ENCODE measurements at regions not wholly inside any gene's neighbourhood (a gene's known extent, or its start where the extent isn't known, plus 50 kb on each side); places are given as distances from the start of the nearest gene placed in this dataset.
"Not testable (repeated sequence)": the region's sequence is repeated elsewhere in the genome, so short reads cannot be mapped to it uniquely, and the experiment has no call there.

DNA sequence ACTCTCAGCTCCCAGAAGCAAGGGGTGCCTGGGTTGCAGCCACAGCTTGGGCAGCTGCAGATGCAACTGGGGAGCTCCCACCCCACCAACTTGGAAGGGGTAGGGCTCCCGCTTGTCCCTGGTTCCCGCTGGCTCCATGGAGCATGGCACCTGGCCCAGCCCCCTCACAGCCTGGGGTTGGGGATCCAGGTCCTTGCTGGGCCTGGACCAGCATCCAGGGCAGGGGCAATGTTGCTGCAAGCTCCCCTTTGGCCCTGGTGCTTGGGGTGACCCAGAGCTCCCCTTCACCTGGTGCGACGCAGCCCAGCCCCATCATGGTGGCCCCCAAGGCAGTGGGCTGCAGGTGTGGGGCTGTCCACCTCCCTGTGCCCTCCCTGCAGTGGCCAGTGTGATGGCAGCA, 99.6 kb upstream of the FRMD4B start:
- no peak overlapping the region for H3K27ac ChIP-seq
- TF ChIP-seq, protein P1, sequence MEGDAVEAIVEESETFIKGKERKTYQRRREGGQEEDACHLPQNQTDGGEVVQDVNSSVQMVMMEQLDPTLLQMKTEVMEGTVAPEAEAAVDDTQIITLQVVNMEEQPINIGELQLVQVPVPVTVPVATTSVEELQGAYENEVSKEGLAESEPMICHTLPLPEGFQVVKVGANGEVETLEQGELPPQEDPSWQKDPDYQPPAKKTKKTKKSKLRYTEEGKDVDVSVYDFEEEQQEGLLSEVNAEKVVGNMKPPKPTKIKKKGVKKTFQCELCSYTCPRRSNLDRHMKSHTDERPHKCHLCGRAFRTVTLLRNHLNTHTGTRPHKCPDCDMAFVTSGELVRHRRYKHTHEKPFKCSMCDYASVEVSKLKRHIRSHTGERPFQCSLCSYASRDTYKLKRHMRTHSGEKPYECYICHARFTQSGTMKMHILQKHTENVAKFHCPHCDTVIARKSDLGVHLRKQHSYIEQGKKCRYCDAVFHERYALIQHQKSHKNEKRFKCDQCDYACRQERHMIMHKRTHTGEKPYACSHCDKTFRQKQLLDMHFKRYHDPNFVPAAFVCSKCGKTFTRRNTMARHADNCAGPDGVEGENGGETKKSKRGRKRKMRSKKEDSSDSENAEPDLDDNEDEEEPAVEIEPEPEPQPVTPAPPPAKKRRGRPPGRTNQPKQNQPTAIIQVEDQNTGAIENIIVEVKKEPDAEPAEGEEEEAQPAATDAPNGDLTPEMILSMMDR (conservative IDR thresholded peaks at IDR 0.05), result no peak
- TF ChIP-seq ZFX (IDR thresholded peaks at IDR 0.05), result no peak

DNA sequence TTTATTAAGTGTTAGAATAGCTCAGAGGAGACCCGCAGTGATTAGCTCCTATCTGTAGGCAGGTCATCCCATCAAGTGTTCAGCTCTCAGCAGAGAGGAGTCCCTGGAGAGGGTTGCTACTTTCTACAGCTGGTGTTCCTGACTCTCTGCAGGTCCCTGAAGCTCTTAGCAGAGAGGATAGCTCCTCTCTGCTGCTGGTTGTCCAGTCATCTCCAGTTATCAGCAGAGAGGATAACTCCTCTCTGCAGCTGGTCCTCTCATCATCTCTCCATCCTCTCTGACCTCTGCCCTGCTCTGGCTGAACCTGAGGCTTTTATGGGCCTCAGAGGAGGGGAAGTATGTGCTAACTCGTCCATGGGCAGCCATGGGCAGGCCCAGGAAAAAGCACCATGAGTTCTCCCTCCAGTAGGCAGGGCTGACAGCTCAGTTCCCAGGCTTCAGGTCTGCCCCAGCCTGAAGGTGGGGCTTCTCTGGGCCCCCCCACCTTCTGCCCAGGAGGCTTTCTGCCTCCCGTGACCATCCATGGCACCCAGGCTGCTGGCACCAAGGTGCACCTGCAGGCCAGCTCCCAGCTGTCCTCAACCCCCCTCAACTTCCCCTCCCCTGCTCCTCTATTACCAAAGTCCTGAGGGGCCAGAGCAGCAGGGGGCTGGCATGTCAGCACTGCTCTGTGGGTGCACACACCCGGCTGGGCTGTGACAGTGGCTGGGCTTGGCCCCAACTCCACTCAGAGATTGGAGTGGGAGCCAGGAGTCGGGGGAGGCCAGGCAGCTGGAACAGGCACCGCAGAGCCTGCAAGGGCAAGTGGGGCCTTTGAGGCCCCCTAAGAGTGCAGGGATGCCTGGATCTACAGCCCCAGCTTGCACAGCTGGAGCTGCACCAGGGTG, 98.9 kb upstream of the FRMD4B start:
- H3K27ac ChIP-seq, result no peak overlapping the region
- TF ChIP-seq, protein P1 (conservative IDR thresholded peaks at IDR 0.05), result no peak
- TF ChIP-seq ZFX (IDR thresholded peaks at IDR 0.05), result no peak

DNA sequence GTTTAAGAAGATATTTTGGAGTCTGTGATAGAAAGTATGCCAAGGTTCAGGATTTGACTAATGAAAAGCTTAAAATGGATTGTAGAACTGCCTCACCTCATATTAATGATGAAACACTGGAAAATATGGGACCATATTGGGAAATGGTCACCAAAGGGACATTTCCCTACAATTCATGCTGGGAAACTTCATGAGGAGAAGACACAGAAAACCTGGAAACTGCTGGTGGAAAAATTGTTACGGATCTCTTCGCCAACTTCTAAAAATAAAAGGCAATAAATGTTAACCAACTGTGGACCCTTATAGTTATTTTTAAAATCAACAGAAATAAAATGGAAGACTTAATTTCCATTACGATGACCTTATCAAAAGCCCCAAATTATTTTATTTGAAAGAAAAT, 97.6 kb upstream of the FRMD4B start:
- H3K27ac ChIP-seq, result no peak overlapping the region
- TF ChIP-seq ZFX (IDR thresholded peaks at IDR 0.05), result no peak
- TF ChIP-seq, protein P1 (conservative IDR thresholded peaks at IDR 0.05), result no peak

DNA sequence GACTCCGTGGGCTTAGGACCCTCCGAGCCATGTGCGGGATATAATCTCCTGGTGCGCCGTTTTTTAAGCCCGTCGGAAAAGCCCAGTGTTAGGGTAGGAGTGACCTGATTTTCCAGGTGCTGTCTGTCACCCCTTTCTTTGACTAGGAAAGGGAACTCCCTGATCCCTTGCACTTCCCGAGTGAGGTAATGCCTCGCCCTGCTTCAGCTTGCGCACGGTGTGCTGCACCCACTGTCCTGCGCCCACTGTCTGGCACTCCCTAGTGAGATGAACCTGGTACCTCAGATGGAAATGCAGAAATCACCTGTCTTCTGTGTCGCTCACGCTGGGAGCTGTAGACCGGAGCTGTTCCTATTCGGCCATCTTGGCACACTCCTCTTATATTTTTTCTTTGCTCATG, 95.1 kb upstream of the FRMD4B start:
- H3K27ac ChIP-seq, result not testable (repeated sequence)

DNA sequence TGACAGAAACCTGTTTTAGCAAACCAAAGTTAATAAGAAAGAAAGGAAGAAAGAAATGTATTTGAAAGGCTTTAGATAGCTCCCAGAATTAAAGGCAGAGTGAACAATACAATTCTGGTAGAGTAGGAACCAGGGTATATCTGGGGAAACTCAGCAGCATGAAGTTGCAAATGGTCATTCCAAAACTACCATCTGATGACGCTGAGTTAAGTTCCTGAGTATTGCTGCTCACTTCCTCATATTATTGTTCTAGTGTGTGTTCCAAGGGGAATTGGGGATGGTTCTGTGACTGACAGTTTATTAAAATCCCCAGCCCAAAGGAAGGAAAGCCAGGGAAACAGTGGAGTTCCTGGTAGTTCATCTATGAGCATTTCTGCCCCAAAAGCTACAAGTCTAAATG, 88.3 kb upstream of the FRMD4B start:
- no peak overlapping the region for H3K27ac ChIP-seq
- no peak for TF ChIP-seq ZFX (IDR thresholded peaks at IDR 0.05)
- TF ChIP-seq, protein P1 (conservative IDR thresholded peaks at IDR 0.05), result no peak

DNA sequence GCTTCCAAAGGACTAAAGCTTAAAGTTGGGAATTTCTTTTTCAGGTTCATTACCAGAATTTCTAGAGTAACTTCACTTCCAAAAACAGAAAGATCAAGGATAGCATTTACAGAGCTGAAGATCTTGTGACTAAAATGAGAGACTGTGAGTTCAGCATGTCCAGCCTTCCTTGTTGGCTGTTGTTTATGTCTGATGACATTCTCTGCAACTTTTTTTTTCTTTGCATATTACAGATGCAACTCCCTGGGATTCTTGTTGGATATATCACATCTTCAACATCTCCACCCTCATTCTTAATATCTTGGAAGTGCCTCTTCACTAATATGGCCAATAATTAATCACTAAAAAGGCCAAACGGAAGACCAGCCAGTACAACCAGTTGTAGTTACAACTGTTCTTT, 86.2 kb upstream of the FRMD4B start:
- no peak overlapping the region for H3K27ac ChIP-seq
- TF ChIP-seq, protein P1 (conservative IDR thresholded peaks at IDR 0.05), result no peak
- no peak for TF ChIP-seq ZFX (IDR thresholded peaks at IDR 0.05)

DNA sequence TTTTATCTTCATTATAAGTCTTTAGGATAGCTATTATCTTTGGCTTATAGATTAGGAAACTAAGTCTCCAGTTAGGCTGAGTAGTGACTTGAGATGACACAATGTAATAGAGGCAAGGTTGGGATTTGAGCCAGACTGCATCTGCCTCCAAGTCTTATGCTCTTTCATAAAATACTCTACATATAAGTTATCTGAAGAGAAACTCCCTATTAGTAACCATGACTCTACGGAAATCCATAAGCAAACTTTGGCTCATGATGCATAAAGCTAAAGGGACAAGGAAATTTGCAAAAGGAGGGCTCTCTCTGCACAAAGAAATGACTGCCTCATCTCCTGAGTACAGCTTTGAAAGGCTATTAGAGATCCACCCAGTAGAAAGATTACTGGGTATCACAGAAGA, 77.6 kb upstream of the FRMD4B start:
- H3K27ac ChIP-seq, result no peak overlapping the region
- no peak for TF ChIP-seq ZFX (IDR thresholded peaks at IDR 0.05)
- TF ChIP-seq, protein P1 (conservative IDR thresholded peaks at IDR 0.05), result no peak

DNA sequence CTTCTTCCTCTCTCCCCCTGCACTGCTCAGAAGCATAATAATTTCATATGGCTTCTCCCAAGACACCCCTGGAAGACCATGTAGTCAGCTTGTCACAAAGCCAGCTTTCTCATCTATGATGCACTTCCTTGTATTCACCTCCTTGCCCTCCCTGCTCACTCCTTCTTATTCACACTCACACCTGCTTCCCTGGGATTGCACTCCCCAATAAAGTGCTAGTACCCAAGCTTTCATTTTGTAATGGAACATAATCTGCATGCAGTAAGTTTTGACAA, 76.9 kb upstream of the FRMD4B start:
- H3K27ac ChIP-seq, result no peak overlapping the region
- no peak for TF ChIP-seq ZFX (IDR thresholded peaks at IDR 0.05)
- TF ChIP-seq, protein P1 (conservative IDR thresholded peaks at IDR 0.05), result no peak

All from C4-2B (cell line).